Stimulated activated naive CD4-positive, alpha-beta T cell (primary cell): ENCODE measurements at regions not wholly inside any gene's neighbourhood (a gene's known extent, or its start where the extent isn't known, plus 50 kb on each side); places are given as distances from the start of the nearest gene placed in this dataset.

Experiments
- DNase-seq, 6 experiments: peaks; one replicate each; lab custom pipeline; 2025; lab: John Stamatoyannopoulos, UW

GRCh38 chr16:59242556-59242955 is 508.4 kb upstream of the GOT2 start:
- DNase-seq, result no peak

DNA sequence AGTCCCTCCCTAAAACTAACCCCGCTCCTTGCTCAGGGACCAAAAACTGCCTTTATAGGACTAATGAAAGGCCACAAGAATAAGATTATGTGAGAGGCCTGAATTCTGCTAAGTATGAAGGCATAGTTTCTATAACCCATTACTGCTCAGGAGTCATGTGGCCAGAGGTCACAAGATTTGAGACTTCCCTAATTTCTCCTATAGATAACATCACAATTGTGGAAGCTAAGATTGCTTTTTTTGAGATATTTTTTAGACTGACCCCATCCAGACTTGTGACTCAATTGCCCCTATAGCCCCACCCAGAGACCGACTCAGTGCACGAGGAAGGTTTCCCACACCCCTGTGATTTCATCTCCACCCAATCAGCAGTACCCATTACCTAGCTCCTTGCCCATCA is 504.1 kb upstream of the GOT2 start:
- DNase-seq, result no peak

DNA sequence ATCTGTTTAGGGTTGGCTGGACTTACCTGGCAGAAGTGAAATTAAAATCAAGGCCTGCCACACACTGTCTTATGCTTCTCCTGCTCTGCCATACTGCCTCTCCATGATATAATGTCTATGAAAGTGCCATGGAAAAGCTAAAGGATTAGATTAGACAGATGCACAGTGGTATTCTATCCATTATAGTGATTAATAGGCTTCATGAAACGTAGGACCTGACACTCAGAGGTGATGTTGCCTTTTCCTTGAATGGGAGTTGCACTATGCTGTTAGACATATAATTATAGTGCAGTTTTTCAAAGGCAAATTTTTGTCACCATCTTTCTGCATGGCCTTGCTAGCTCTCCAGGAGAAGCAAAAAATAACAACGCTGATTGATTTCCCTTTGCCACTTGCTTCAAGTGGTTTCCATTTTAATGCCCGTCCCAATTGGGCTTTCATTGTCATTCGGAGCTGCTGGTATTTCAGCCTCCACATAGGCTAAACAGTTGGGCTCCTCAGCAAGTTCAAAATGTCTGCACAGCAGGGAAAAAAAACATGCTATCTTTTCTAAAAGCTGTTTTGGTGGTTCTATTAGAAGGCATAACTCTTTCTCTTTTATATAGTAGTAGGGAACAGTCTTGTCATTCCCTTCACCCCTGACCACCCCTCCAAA is 502.8 kb upstream of the GOT2 start:
- DNase-seq, result no peak

DNA sequence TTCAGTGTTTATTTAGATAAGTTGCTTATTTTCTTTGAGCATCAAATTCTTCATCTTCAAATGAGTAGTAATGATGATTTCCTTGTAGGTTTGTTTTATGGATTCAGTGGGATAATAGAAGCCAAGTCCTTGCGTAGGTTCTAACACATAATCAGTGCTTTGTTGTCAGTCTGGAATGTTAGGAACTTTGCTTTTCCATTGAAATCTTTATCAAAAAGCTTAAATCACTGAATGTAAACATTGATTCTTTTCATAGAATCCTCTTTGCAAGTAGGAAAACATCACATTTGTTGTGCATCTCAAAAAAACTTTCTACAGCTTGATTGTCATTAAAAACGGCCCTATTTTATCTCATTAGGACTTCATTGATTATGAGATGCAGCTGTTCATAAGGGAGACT is 490.3 kb upstream of the GOT2 start:
- no peak for DNase-seq

- DNase-seq, result no peak
Measured at GRCh38 chr16:59220011-59220410, 485.9 kb upstream of the GOT2 start.

GRCh38 chr16:59216291-59216690 is 482.2 kb upstream of the GOT2 start:
- DNase-seq, result no peak

DNA sequence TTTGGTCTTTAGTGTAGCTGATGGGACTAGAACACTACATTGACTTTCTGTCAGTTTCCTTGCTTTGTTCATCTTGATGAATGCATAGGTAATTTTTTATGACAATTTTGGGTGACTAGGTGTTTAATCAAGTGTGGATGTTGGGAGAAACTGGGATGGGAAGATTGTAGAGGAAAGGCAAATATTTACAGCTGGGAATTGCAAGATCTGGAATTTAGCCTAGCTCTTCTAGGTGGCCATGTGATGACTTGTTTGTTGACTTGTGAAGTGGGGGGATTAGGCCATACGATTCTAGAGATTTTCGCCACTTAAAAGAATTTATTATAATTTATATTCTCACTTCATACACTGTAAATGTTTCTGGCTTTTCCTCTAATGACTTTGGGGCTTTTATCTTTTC is 480.3 kb upstream of the GOT2 start:
- no peak for DNase-seq

- DNase-seq, result no peak
Measured at GRCh38 chr16:59213952-59214351, 479.8 kb upstream of the GOT2 start.

DNA sequence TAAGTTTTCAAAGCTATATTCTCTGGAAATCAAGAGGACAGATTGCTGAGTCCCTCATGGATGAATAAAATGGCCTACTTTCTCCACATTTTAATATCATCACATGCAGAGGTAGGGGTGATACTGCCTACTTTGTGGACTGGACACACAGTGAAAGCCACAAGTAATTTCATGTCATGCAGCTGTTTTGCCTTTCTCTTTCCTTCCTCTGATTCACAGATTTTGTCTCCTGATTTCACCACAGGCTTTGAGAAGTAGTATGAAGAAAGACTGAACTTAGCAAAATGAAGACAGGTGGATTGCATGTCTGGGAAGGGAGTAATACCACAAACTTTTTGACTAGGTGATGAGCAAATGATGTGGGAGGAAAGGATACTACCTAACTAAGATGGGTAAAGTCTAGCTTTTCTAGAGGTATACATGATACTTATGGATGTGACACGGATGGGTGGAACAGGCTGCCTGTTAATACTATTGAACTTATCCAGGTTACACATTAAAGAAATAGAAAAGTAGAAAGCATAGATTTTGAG is 478.4 kb upstream of the GOT2 start:
- DNase-seq, result no peak

DNA sequence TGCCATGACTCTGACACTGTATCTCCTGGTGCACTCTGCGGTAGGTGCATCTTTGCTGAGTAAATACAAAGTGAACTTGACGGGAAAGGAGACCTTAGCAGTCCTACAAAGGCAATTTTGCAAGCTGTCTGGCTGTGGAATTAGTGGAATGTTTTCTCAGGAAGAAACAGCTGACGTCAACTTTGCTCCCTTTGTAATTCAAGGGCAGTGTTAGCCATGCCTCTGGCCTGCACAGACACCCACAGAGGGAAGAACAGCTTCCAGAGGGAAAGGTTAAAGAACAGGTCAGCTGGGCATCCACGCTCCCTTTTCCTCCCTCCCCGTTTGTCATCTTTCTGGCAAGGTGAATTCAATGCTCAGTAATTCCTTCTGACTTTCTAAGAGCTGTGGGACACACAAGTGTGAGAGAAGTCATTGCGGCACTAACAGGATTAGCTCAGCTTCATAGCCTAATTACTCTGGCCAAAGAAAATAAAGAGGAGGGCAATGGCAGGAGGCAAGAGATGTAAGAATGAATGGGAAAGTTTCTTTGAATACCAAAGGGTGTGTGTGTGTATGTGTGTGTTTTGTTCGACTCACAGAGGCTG is 476.9 kb upstream of the GOT2 start:
- no peak for DNase-seq

- DNase-seq, result no peak
Measured at GRCh38 chr16:59205403-59205802, 471.3 kb upstream of the GOT2 start.

GRCh38 chr16:59204589-59204988 is 470.5 kb upstream of the GOT2 start:
- DNase-seq, result no peak

DNA sequence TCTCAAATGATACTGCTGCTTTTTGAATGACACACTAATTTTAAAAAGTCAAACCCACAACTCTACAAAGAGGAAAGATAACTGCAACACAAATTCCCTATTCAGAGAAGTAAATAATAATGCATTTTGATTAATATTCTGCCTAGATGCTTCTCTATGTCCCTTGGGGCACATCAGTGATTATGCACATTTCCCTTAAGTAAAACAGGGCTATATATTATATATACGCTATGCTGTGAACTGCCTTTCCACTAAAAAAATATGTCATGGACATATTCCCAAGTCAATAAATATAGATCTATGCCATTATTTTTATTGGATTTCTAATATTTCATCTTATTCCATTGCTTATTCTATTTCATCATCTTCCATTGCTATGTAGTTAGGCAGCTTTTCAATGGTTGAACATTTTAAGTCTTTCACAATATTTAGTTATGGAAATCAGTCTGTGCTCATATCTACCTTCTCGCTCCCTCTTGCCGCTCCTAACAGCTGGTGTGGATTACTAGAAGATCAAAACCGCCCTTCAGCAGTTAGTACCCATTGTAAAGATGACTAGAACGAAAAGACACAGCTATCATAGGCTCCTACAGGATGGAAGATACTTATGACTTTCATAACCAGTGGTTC is 468.2 kb upstream of the GOT2 start:
- no peak for DNase-seq

GRCh38 chr16:59201821-59202220 is 467.7 kb upstream of the GOT2 start:
- no peak for DNase-seq

- DNase-seq, result no peak
Measured at GRCh38 chr16:59201160-59201559, 467.0 kb upstream of the GOT2 start.

DNA sequence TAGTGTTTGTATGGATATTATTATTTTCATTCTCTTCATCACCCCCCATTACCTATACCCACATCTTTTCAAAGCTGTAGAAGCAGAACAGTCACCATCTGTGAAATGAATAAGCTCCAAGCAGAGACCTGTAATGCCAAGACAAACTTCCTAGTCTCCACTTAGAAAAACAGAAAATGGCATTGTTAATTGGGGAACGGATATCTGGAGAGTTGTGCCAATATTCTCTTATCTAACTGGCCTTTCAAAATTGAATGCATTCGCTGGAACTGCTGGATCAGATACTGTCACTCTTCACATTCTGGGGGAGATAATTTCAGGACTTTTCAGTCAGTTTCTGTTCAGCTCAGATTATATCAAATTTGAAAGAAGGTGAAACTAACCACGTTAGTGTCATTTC is 464.4 kb upstream of the GOT2 start:
- no peak for DNase-seq

DNA sequence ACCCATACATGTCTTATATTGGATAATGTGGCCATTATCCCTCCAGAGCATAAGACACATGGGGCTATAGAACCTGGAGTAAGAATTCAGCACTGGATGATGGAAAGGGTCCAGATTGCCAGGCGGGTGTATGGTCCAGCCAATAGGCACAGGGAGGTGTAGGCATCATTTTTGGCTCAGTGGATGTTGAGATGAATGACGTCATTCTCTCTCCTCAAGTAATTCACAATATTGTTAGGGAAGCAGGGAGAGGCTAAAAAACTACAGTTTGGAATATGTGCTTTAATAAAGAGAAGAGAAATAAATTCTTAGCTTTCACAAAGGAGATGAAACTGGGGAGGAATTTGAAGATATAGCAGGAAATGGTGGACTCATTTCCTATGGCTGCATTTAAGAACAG is 461.1 kb upstream of the GOT2 start:
- DNase-seq, result no peak

- DNase-seq, result no peak
Measured at GRCh38 chr16:59193637-59194036, 459.5 kb upstream of the GOT2 start.

GRCh38 chr16:59192551-59193199 is 458.6 kb upstream of the GOT2 start:
- peak in 1 of 6 experiments; percentile 8 for DNase-seq

DNA sequence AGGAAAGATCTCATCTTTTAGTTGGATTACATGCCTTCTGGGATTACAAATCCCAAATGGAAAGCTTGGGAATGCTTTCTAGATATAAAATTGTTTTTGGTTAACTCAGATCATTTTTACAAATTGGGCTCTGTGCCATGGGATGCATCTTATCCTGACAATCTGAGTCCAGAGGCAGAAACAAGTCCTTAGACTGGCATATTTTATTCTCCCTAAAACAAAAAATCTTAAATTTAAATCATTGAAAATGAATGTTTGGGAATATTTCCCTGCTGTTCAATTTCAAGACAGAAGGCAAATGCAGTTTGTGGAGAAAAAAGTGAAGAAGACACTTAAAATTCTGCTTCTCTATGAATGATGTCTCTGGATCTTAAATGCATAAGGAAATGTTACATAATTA is 456.6 kb upstream of the GOT2 start:
- no peak for DNase-seq

DNA sequence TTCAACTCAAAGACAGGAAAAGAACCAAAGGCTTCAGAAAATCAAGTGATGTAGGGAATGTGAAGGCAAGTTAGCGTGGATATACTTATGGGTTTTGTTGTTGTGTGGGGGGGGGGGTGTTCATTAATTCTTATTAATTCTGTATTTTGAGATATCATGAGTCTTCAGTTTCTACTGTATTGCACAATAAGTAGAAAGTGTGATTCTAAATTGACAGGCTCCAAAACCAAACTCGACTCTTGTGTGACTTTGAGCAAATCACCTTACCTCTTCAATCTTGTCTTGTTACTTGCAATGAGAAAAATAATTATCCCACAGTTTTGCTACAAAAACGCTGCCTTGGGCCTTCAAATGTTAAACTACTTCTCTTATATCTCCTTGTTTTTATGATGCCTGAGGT is 453.9 kb upstream of the GOT2 start:
- DNase-seq, result no peak

DNA sequence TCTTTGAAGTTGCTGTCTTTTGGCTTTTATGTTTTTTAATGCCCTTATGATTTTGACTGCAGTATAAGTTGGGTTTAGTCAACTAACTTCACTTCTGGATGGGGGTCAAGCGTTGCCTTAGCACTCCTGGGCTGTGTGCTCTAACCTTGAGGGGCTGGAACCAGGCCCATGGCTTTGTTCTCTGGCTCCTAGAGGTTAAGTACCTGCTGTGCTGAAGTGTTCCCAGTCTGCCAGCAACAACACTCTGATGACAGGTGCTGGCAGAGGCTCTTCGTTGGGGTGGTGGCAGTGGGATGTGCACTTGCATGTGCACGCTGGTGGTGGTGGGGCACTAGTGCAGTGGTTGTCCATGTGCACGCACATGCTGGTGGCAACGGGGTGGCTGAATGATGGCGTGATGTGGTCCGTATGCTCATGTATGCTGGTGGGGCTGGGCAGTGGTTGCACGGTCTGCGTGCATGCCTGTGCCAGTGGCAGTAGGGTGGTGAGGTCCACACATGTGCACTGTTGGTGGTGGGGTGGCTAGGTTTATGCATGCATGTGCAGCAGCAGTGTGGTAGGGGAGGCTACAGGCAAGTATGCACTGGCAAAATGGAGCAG is 447.8 kb upstream of the GOT2 start:
- no peak for DNase-seq

DNA sequence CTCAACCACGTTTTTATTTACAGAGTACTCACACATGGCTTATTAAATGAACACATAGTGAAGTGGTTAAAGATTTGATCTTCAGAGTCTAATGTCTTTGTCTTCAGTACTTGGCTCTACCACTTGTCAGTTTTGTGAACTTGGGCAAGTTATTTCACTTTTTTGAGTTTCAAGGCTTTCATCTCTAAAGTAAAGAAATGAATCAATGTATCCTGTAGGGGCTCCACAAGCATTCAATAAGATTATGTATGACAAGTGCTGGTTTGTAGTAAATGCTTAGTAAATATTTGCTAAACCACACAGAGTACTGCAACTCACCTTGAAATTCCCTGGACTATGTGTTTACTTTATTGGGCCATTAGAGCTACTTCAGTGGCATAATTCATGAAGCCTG is 446.0 kb upstream of the GOT2 start:
- DNase-seq, result no peak
